GM12865 (cell line): ENCODE measurements at regions not wholly inside any gene's neighbourhood (a gene's known extent, or its start where the extent isn't known, plus 50 kb on each side); places are given as distances from the start of the nearest gene placed in this dataset.

Experiments used
- DNase-seq: peaks from one replicate; pipeline ENCODE4 v3.0.0; 2010; ENCODE audit warnings: low read depth
- H3K4me3 ChIP-seq: 2 replicates; pipeline ENCODE4 v1.5.1; 2011; ENCODE audit warnings: mild to moderate bottlenecking, low read depth, low read length, control low read depth
- CTCF ChIP-seq: IDR thresholded peaks from 2 replicates; pipeline ENCODE4 v1.5.1; 2011; ENCODE audit warnings: low read length, control low read depth, low read depth, inconsistent platforms; ENCODE audit not compliant: insufficient read depth; ENCODE audit errors: missing control alignments

GRCh38 chr12:92546259-92546634 lies 156.5 kb upstream of the PLEKHG7 start:
- no peak for TF ChIP-seq CTCF
- DNase-seq, result no peak
- no peak overlapping the region for H3K4me3 ChIP-seq

- peak overlapping the region; percentile 36 for H3K4me3 ChIP-seq
- peak; percentile 63 for DNase-seq
- no peak for TF ChIP-seq CTCF
These were observed 158.5 kb upstream of the PLEKHG7 start for GRCh38 chr12:92544322-92544721.

DNA sequence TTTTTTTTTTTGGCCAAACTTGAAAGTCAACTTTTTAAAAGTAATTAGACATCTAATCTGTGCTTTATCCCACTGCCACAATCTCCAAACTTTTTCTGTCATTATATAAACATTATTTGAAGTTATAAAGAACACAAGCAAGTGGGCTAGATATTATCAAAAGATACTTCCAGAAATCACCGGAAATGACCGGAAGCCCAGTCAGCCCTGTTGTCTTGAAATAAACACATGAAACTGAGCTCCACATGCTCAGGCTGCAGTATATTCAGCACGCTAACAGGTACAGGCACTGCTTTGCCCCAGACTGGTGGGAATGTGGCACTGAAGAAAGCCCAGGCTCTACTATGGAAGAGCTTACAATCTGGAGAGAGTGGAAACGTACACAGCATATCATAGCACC lies 158.9 kb upstream of the PLEKHG7 start:
- peak; percentile 72 for DNase-seq
- peak overlapping the region; percentile 36 for H3K4me3 ChIP-seq
- TF ChIP-seq CTCF, result no peak

DNA sequence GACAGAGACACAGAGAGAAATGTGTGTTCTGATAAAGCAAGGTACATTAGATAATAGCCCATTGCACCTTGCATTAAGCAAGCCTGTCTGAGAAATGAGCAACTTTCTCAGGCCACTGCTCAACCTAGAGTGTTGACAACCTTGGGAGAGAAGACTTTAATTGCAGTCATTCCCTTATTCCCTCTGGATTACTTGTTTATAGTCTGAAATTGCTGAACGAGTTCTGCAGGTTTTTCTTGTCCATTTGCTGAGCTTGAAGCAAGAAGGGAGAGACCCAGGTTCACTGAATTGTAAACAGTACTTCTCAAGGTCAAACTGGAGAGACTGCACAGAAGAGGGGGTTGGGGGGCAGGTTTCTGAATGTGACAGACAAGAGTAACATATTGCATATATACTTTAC lies 159.4 kb upstream of the PLEKHG7 start:
- peak; percentile 44 for DNase-seq
- TF ChIP-seq CTCF, result no peak
- peak overlapping the region; percentile 36; the same call in 1 of the 2 replicates for H3K4me3 ChIP-seq

- no peak overlapping the region for H3K4me3 ChIP-seq
- no peak for DNase-seq
- no peak for TF ChIP-seq CTCF
These were observed 161.1 kb upstream of the PLEKHG7 start for GRCh38 chr12:92541731-92542130.

DNA sequence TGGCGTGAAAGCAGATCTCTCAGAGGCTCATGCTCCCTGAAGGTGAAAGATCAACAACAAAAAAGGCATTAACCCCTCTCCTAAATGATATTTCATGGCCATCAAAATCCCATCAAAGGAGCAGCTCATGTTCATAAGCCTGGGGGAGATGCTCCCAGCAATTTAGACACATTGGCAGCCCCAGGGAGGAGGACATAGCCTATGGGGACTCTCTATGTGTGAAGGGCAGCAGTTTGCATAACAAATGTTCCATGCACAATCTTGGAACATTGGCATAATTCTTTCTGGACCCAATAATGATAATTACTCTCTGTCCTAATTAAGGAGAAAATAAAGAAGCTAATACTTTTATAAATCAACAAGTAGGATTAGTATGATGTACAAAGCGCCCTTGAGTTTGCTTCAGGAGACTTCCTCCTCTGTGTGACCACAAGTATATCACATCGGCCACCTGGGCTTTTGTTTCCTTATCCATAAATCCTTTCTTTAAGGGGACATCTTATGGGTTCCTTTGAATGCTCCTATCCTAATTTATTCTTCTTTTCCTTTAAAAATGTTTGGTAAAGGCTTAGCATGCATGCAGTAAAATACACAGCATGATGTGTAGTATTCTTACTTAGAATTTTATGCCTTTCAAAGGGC lies 161.9 kb upstream of the PLEKHG7 start:
- peak; percentile 24 for DNase-seq
- no peak for TF ChIP-seq CTCF
- H3K4me3 ChIP-seq, result peak overlapping the region; percentile 52

DNA sequence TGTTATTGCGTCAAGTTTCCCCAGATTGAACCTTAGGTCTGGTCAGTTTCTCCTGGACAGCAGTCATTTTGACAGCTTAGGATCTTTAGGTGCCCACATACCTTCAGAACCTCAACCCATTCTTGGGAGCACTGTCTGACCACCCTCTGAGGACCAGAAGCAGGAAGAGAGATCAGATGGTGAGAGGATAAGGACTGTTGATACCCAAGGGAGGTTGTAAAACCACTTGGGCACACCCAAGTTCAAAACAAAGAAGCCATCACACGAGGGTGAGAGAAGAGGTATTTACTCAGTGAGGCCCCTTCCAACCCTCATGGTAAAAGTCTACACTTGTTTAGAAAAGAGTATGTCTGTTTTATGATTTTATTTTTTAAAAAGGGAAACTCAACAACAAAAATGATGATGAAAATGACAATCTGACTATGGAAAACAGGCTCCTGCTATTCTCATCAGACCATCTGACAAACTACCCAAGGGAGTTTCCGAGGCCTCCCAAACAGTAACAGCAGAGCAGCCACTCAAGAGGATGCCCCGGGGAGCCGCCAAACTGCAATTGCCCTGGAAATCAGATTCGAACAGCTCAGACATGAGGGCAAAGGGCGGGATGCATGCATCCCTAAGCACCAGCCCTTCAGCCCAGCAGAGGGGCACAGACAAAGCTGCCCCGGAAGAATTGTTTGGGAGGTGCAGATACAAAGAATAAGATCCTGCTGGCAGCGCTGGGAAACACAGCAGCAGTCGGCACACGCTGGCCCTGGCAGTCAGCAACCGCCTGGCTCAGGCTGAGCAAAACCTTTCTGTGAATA lies 162.6 kb upstream of the PLEKHG7 start:
- DNase-seq, result peak; percentile 79
- H3K4me3 ChIP-seq, result peak overlapping the region; percentile 52
- no peak for TF ChIP-seq CTCF
